NCI-H1694 (cell line): ENCODE measurements at regions not wholly inside any gene's neighbourhood (a gene's known extent, or its start where the extent isn't known, plus 50 kb on each side); places are given as distances from the start of the nearest gene placed in this dataset.
"Not testable (repeated sequence)": the region's sequence is repeated elsewhere in the genome, so short reads cannot be mapped to it uniquely, and the experiment has no call there.

Experiments used
- DNase-seq: peaks from one replicate; lab custom pipeline; 2025; lab: John Stamatoyannopoulos, UW

GRCh38 chr20:53721445-53721963, 127.9 kb upstream of the ZNF217 start:
- not testable (repeated sequence) for DNase-seq

GRCh38 chr20:53719171-53719803, 125.6 kb upstream of the ZNF217 start:
- not testable (repeated sequence) for DNase-seq

- no peak for DNase-seq
Measured at GRCh38 chr20:53718142-53719021, 124.7 kb upstream of the ZNF217 start.

GRCh38 chr20:53716395-53716794, 122.8 kb upstream of the ZNF217 start:
- DNase-seq, result no peak

GRCh38 chr20:53714524-53714923, 120.9 kb upstream of the ZNF217 start:
- no peak for DNase-seq

GRCh38 chr20:53713328-53714056, 119.9 kb upstream of the ZNF217 start:
- no peak for DNase-seq

GRCh38 chr20:53712212-53712977, 118.8 kb upstream of the ZNF217 start:
- DNase-seq, result no peak

- no peak for DNase-seq
Measured at GRCh38 chr20:53711333-53712211, 117.9 kb upstream of the ZNF217 start.

- no peak for DNase-seq
Measured at GRCh38 chr20:53708129-53708968, 114.7 kb upstream of the ZNF217 start.

GRCh38 chr20:53707371-53708055, 113.9 kb upstream of the ZNF217 start:
- DNase-seq, result no peak

GRCh38 chr20:53706466-53707370, 113.1 kb upstream of the ZNF217 start:
- DNase-seq, result no peak

GRCh38 chr20:53706008-53706465, 112.4 kb upstream of the ZNF217 start:
- DNase-seq, result no peak

- DNase-seq, result no peak
Measured at GRCh38 chr20:53702617-53703016, 109.0 kb upstream of the ZNF217 start.

GRCh38 chr20:53699906-53700305, 106.3 kb upstream of the ZNF217 start:
- no peak for DNase-seq

- DNase-seq, result no peak
Measured at GRCh38 chr20:53699085-53699674, 105.5 kb upstream of the ZNF217 start.

- DNase-seq, result no peak
Measured at GRCh38 chr20:53698371-53698978, 104.8 kb upstream of the ZNF217 start.
